ENCODE measurements at regions not wholly inside any gene's neighbourhood (a gene's known extent, or its start where the extent isn't known, plus 50 kb on each side); places are given as distances from the start of the nearest gene placed in this dataset.

GRCh38 chr5:1737790-1738405, 61.7 kb downstream of the MRPL36 start:
- peak; percentile 96 for TF ChIP-seq CTCF (conservative IDR thresholded peaks at IDR 0.05; ENCODE audit: low read length)
- TF ChIP-seq EZH2phosphoT487 (IDR thresholded peaks at IDR 0.05; ENCODE audit: borderline replicate concordance, low read depth, low read length): no peak

All from OCI-LY7 (cell line).